ENCODE measurements at regions not wholly inside any gene's neighbourhood (a gene's known extent, or its start where the extent isn't known, plus 50 kb on each side); places are given as distances from the start of the nearest gene placed in this dataset.
A peak's percentile ranks its signal among the peaks of the same experiment; 100 is the strongest.
"Not testable (repeated sequence)": the region's sequence is repeated elsewhere in the genome, so short reads cannot be mapped to it uniquely, and the experiment has no call there.

DNA sequence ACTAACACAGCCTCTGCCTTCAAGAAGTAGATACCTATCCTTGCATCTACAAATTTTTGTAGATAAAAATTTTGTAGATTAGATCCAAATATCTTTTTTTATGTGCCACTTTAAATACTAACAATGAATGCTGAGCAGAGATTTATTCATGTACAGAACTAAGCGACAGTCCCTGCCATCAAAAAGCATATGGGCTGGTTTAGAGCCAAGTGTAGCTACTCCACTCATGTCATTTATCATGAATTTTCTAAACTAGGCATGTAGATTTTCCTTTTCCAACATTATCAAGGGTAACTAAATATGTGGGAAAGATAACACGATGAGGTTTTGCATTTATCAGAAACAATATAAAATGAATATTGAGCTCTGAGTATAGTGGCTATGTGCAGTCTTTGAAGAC lies 857.5 kb downstream of the XPNPEP1 start:
- DNase-seq (ENCODE audit: low spot score), result no peak

DNA sequence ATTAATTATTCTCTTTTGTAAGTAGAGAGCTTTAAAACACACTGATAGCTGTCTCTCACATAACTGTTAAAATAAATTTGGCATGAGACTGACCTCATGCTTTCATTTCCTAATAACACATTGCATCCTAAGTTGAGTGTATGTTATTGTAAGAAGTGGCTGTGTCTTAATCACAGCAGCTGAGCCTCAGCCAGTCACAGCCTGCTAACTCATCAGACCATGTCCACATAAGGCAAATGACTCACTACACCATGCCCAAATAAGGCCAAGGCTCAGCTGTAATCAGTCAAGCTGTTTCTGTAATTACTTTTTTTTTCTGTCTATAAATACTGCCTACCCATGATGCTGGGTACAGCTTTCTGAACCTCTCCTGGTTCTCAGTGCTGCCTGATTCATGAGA lies 860.9 kb downstream of the XPNPEP1 start:
- no peak for DNase-seq (ENCODE audit: low spot score)

DNA sequence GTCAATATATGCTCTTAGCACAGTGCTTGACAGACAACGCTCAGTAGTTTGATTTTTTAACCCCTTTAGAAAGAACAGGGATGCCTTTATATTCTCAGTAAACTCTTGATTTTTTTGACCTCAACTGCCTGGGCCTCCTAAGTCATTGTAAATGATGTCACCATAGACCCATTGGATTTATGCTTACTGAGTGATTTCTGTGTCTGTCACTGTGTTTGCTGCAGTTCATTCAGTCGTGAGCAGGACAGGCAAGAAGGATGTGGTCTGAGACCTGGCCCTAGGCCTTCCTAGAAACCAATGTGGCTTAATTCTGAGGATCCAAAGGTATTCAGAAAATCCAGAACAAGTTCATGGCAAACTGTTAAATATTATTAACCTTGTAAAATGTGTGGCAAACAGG lies 868.1 kb downstream of the XPNPEP1 start:
- DNase-seq (ENCODE audit: low spot score), result no peak

DNA sequence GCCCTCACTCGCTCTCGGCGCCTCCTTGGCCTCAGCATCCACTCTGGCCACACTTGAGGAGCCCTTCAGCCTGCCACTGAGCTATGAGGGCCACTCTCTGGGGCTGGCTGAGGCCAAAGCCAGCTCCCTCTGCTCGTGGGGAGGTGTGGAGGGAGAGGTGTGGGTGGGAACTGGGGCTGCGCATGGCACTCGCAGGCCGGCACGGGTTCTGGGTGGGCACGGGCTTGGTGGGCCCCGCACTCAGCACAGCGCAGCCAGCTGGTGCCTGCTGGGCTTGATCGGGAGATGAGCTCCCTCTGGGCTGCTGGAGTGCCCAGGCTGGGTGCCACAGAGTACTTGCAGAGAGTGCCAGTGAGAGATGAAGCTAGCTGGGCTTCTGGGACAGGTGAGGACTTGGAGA lies 875.5 kb downstream of the XPNPEP1 start:
- DNase-seq (ENCODE audit: low spot score), result no peak

DNA sequence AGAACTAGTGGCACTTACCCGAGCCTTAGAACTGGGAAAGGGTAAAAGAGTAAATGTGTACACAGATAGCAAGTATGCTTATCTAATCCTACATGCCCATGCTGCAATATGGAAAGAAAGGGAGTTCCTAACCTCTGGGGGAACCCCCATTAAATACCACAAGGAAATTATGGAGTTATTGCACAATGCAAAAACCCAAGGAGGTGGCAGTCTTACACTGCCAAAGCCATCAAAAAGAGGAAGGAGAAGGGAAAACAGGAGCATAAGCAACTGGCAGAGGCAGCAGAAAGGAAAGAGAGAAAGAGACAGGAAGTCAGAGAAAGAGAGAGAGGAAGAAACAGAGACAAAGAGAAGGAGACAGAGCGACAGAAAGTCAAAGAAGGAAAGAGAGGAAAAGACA lies 876.9 kb downstream of the XPNPEP1 start:
- not testable (repeated sequence) for DNase-seq (ENCODE audit: low spot score)

DNA sequence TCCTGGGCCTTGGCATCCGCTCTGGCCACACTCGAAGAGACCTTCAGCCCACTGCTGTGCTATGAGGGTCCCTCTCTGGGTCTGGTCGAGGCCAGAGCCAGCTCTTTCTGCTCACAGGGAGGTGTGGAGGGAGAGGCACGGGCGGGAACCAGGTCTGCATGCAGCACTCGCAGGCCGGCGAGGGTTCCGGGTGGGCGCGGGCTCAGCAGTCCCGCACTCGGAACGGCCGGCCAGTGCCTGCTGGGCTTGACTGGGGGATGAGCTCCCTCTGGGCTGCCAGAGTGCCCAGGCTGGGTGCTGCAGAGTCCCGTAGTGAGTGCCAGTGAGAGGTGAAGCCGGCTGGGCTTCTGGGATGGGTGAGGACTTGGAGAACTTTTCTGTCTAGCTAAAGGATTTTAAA lies 882.7 kb downstream of the XPNPEP1 start:
- DNase-seq (ENCODE audit: low spot score), result no peak

DNA sequence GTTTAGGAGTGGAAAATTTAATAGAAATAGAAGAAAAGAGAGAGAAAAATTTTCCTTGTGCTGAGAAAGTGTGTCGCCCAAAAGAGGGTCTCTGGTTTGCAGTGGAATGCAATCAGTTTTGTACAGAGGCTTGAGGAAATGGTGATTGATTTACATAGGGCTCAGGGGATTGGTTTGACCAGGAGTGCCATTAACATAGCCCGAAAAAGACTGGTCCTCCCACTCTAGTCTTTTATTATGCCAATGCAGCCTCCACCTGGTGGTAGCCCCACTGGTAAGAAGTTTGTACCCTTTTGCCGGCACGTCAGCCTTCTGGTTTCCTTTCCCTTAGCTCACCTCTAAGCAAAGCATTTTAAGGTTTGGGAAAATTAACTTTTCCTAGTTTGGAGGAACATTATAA lies 885.3 kb downstream of the XPNPEP1 start:
- DNase-seq (ENCODE audit: low spot score), result no peak

DNA sequence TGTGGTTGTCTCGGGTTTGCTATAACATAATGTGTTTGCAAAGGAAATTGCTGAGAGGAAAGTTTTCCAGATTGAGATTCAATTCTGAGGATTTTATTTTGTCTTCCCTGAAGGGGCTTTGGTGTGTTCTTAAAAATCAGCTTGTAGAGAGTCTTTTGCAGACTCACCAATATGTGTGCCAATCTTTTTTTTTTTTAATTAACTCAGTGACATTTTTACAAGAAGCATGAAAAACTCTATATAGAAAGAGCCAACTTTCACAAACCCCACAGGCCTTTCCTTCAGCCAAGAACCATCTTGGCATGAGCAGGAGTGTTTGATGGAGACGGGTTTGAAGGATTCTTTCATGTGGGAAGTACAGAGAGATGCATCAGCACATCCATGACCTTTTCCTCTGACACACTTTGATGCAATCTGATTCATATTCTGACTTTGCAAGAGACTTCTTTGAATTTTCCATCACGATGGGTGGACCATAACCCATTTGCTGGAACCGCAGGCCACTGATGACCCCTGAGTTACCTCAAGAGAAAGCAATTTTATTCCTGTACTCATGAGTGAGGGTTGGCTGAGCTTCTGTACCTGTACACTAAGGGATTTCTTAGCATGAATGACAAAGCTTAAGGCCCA lies 892.6 kb downstream of the XPNPEP1 start:
- DNase-seq (ENCODE audit: low spot score), result peak; percentile 3

DNA sequence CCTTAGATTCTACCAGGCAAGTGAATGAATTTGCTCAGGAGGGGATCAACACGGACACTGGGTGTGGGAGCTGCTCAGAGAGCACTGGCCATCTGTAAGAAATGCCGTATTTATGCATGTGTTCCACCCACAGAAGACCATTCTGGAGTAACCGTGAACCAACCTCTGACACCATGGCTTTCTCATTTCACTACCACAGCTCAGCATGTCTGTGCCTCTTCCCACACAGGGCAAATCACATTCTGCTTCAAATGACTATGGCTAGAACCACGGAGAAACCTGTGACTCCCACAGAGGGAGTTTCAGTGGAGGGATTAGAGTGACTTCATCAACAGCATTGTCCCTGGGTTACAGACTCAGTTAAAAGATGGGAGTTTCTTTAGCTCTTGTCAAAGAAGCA lies 893.4 kb downstream of the XPNPEP1 start:
- no peak for DNase-seq (ENCODE audit: low spot score)

DNA sequence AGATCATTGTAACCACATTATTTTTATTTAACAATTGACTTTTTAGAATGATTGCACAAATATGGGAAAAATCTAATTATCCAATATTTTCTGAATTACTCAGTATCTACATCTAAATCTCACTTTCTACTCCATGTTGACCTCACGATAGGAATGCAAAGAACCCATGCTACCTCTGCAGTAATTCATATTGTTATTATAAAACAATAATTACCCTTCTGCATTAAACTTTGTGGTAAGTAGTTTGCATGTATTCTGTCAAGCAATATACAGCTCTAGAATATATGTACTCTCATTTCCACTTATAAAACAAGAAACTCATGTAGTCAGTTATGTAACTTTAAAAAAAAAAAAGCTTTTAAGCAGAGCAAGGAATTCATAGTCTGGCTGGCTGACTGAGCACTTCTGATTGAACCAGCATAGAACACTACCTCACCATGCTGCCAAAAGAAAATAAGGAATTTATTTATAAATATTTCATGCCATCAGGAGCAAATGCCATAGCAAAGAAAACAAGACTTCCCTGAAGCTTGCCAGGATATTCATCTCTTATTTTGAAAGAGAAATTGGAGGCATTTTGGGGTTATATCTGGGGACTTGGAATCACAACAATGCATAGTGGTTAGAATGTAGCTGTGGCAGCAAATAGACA lies 895.7 kb downstream of the XPNPEP1 start:
- DNase-seq (ENCODE audit: low spot score), result peak; percentile 16

DNA sequence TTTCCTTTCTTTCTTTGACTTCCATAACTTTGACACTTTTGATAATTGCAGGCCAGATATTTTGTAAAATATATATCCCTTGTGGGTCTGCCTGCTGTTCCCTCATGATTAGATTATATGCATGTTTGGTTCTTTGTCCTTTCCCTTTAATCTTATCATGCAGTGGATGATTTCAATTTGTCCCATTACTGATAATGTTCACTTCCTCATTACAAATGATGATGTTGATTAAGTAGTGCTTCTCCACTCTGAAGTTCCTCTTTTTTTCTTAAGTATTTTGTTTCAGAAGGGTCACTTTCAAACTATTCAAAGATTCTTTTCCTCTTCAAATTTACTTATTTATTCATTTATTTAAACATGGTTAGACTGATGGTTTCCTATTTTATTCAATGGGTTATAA lies 898.1 kb downstream of the XPNPEP1 start:
- DNase-seq (ENCODE audit: low spot score), result no peak

DNA sequence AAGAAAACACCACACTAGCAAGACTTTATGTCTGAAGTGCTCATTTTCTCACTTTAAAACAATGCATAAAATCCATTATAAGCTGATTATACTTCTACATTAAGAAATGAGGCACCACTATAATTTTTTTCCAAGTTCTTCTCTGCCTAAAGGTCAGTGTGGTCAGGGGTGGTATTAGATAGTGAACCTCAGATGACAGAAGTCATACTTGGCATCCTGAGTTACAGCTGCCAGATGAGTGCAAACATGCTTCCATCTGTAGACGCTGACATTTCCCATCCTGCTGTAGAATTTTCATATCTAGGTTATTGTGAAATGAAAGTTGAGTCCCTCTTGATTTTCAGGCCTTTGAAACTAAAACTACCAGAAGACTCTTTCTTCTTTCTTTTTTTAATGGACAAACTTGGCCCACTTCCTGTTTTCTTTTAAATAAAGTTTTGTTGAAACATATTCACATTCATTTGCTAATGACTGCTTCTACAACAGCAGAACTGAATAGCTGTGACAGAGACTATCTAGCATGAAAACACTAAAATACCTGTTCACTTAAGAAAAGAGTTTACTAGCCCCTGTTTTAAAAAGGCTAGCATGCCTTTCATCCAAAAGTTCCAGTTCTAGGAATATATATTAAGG lies 900.8 kb downstream of the XPNPEP1 start:
- DNase-seq (ENCODE audit: low spot score), result no peak

DNA sequence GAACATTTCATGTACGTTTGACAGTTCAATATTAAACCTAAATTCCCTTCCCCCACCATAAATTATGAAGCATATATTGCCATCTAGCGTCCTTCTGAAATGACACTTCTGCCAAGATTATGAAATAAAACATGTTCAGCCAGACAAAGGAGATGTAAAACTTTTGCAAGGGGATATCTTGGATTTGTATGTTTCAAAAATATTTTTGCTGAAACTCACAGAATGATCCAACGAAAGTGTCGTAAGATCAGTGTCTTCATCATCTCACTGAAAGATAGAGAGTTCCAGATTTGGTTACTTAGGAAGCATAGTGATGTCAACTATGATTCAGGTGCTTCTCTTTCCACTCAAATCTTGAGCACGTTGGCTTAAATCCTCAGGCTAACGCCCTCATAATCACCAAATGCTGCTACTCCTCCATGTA lies 904.3 kb downstream of the XPNPEP1 start:
- no peak for DNase-seq (ENCODE audit: low spot score)

DNA sequence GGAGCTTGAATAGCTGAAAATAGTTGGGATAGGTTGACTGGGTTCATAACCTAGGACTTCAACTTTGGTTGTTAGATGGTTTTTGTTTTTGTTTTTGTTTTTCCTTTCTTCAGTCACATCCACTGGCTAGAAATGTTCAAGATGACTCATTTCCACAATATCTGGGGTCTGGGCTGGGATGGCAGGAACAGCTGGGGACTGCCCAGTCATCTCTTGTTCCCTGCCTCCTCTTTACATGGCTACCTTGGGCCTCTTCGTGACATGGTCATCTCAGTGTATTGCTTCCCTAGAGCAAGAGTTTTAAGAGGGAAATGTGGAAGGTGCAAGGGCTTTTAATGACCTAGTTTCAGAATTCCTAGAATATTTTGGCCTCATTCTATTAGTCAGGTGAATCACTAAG lies 915.8 kb downstream of the XPNPEP1 start:
- no peak for DNase-seq (ENCODE audit: low spot score)

DNA sequence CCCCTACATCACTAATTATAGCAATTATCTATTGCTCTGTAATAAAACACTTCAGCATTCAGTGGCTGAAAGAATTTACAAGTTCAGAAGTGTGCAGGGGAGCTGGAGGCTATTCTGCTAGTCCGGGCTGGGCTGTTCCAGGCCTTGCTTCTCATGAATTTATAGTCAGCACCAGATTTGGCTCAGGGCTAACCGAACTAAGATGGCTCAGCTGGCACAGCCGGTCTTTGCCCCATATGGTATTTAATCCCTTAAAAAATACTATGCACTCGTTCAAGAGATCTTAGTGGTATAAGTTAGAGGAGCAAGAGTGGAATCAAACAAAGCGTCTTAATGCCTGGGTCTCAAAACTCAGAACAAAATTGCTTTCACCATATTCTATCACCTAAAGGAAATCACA lies 932.9 kb downstream of the XPNPEP1 start:
- no peak for DNase-seq (ENCODE audit: low spot score)

DNA sequence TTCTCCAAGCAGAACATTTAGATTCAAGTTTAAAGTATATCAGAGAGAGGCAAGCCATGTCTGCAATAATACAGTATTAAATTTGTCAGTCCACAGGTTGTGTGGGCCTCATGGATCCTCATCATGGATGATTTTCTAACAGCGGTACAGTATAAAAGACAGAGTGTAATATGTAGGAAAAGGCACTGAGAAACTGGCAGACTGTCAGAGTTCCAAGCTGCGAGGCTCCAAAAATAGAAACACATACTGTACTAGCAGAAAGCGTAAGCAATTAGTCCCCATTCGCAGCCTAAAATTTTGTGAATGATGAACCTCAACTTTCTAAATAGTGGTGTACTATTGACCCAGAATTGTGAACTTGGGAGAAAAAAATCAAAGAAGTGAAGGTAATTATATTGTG lies 933.3 kb downstream of the XPNPEP1 start:
- no peak for DNase-seq (ENCODE audit: low spot score)

DNA sequence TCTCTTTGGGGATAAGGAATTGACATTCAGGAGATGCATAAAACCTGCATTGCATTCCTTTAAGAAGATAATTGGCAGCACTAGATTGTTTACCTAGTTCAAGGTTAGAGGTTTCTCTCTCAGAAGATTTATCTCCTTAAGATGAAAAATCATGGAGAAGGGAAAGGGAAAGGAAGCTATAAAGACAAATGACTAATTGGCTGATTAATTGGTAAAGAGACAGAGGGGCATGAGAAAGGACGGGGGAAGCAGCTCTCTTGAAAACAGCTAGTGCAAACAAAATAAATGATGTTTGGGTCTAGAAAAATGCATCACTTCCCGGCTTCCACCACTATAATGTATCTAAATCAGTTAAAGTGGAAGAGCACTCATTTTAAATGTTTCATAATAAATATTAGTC lies 941.2 kb downstream of the XPNPEP1 start:
- DNase-seq (ENCODE audit: low spot score), result no peak

DNA sequence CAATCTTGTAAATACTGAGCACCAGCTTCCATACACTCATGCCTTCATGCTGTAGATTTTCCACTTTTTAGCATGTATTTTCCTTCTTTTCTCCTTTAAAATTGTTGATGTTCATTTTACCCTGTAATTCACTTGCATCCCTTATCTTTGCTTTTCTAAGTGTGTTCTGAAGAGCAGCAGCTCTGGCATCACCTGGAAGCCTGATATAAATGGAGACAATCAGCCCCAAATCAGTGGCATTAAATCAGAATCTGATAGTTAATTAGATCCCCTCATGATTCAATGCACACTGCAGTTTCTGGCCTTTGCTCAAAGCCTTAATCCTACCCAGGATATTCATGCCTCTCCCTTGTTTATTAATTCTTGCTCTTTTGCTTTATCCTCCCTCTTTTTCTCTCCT lies 942.4 kb downstream of the XPNPEP1 start:
- no peak for DNase-seq (ENCODE audit: low spot score)

DNA sequence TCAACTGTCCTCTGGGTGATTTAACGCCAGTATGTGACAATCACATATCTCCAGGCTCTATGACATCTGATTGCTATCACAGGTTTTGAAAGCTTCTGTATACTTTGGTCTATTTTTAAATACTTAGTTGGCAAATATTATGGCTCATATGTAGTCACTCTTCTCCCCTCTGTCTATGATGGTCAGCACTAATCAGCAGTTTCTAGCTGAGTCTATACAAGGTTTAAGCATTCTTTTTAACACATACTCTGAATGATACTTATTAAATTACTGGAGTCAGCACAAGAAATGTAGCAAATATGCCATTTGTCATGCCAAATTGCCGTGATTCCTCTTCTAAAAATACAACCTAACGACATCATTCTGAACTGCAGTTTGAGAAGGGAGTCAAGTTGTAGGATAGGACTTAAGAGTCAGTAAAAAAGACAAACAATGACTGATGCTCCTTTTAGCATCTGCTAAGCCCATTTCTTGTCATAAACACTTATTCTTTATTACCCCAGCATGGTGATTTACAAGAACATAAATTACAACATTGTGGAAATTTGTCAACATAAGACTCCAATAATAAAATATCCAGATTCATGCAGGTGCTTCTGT lies 947.8 kb downstream of the XPNPEP1 start:
- no peak for DNase-seq (ENCODE audit: low spot score)

DNA sequence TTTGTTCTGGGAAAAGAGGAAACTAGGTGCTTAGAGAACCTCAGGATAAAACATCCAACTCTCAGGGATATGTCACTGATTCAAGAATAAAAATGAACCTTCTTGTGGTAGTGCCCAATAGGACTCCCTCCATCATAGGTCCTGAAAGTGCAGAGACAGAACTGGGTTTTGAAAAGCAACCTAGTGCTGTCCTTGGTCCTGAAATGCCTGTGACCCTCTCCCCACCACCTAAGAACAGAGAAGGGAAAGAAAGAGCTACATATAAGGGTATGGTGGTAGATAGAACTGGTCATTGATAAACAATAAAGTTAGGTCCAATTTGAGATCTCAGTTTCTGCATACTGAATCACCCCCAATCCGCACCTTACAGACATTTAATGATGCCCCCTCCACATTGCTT lies 953.3 kb downstream of the XPNPEP1 start:
- no peak for DNase-seq (ENCODE audit: low spot score)

DNA sequence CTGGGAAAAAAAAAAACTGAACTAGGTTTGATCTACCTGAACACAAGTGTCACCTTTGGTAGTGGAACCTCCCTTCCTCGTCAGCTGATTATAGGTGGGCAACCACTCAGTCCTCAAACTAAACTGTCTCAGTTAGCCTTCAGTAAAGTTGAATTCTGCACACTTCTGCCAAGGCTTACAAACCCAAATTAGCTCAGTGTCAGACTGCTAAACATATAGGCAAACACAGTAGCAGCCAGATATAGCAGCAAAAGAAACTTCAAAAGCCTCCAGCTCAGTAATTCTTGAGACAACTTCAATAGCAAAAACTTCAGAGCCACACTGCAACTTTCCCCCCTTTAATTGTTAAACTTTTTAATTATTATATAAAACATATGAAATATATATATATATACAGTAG lies 956.9 kb downstream of the XPNPEP1 start:
- DNase-seq (ENCODE audit: low spot score), result no peak

DNA sequence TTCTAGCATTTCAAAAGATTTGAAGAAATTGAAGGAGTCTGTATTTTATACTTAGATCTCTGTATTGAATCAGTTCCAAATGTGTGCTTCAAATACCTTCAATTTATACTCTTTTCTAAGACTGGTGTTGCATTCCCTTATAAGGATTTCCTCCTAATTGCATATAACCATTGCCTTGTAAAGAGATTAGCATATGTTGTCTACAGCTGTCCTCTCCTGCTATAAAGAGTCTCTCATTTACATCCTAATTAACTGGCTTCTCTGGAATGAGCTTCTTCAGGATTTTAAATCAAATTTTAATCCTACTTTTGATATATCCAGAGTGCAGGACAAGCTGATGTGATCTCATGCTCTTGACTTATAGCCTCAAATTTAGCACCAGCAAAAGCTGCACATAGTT lies 957.3 kb downstream of the XPNPEP1 start:
- no peak for DNase-seq (ENCODE audit: low spot score)

DNA sequence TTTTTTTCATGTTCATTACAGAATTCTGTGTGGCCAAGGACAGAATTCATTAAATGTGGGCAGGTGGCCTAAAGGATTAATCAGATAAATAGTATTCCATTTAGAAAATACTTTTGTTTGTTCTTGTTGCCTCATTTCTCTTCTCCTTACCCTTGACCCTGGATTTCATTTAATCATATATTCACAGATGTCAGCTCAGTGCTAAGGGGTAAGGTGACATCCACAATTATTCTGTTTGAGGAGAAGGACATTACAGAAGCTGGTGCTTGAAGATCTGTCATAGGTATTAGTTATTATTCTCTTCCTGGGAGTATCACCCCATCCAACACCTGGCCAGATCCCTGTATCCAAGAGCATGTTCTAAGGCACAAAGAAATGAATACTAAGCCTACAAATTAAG lies 961.1 kb downstream of the XPNPEP1 start:
- DNase-seq (ENCODE audit: low spot score), result no peak
